HCT116 (cell line): ENCODE measurements at regions not wholly inside any gene's neighbourhood (a gene's known extent, or its start where the extent isn't known, plus 50 kb on each side); places are given as distances from the start of the nearest gene placed in this dataset.

Experiments used
- EZH2 ChIP-seq: fragments of 200-600 bp; sonication (generic); IDR thresholded peaks from 2 replicates; pipeline ENCODE4 v1.6.1; 2017; ENCODE audit warnings: antibody characterized with exemption, mixed run types
- EZH2phosphoT487 ChIP-seq: fragments of 200-600 bp; IDR thresholded peaks from 2 replicates; pipeline ENCODE4 v1.6.1; 2018; ENCODE audit warnings: antibody characterized with exemption, borderline replicate concordance
- POLR2A ChIP-seq: IDR thresholded peaks from 2 replicates; pipeline ENCODE4 v1.7.0; 2011; ENCODE audit warnings: borderline replicate concordance; ENCODE audit not compliant: insufficient read depth, insufficient read length; ENCODE audit errors: extremely low read depth
- SIN3A ChIP-seq: IDR thresholded peaks from 2 replicates; pipeline ENCODE4 v1.6.1; 2012; ENCODE audit warnings: low read depth
- TF ChIP-seq, protein P1 (sequence below), 3 experiments: fragments of 200-600 bp in 1 of 3; sonication (generic) in 1 of 3; IDR thresholded peaks in 2 of 3; conservative IDR thresholded peaks in 1 of 3; 2 replicates each; pipeline ENCODE4 v1.5.1; 2012 to 2017; ENCODE audit warnings: low read depth in 2 of 3, low read length in 2 of 3, antibody characterized with exemption in 1 of 3, borderline replicate concordance in 1 of 3, control low read depth in 1 of 3, mild to moderate bottlenecking in 1 of 3, mixed read lengths in 1 of 3, mixed run types in 1 of 3, moderate library complexity in 1 of 3; ENCODE audit not compliant: insufficient read depth in 1 of 3
- TF ChIP-seq, protein P2 (sequence below): IDR thresholded peaks from 2 replicates; pipeline ENCODE4 v1.6.1; 2011; ENCODE audit warnings: mild to moderate bottlenecking, low read length, moderate library complexity; ENCODE audit not compliant: insufficient replicate concordance; ENCODE audit errors: extremely low read depth

DNA sequence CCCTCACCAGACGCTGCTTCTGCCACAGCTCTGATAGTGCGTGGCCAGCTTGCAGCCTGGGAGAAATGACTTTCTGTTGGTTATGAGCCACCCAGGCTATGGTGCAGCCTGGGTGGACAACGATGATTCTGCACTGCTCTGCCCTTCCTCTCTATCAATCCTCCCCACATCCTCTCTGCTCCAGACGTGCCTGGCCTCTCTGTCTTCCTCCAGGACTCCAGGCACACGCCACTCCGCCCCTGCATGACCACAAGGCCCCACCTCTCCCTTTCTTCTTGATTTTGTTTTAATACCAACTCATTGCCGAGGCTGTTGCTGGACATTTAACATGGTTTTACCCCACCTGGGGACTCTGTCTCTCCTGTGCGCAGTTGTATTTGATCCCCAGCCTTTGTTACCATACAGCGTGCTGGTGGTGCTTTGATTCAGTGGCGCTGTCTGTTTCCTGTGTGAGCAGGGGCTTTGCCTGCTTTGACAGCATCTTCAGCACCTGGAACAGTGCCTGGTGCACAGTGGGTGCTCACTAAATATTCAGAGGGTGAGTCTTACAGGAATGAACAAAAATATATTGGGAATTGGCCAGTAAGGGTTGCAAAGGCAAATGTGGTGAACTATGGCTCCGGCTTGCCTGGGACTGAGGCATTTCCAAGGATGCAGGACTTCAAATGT, 280.9 kb downstream of the CDH26 start:
- TF ChIP-seq EZH2phosphoT487 (no peak), SIN3A (no peak), POLR2A (no peak), EZH2 (no peak)
- TF ChIP-seq, protein P1, sequence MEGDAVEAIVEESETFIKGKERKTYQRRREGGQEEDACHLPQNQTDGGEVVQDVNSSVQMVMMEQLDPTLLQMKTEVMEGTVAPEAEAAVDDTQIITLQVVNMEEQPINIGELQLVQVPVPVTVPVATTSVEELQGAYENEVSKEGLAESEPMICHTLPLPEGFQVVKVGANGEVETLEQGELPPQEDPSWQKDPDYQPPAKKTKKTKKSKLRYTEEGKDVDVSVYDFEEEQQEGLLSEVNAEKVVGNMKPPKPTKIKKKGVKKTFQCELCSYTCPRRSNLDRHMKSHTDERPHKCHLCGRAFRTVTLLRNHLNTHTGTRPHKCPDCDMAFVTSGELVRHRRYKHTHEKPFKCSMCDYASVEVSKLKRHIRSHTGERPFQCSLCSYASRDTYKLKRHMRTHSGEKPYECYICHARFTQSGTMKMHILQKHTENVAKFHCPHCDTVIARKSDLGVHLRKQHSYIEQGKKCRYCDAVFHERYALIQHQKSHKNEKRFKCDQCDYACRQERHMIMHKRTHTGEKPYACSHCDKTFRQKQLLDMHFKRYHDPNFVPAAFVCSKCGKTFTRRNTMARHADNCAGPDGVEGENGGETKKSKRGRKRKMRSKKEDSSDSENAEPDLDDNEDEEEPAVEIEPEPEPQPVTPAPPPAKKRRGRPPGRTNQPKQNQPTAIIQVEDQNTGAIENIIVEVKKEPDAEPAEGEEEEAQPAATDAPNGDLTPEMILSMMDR (IDR thresholded peaks at IDR 0.05 in 2 of 3, conservative IDR thresholded peaks at IDR 0.05 in 1 of 3; ENCODE audit: borderline replicate concordance in 1 of 3, insufficient read depth in 1 of 3, low read depth in 2 of 3, low read length in 2 of 3) = no peak
- TF ChIP-seq, protein P2, sequence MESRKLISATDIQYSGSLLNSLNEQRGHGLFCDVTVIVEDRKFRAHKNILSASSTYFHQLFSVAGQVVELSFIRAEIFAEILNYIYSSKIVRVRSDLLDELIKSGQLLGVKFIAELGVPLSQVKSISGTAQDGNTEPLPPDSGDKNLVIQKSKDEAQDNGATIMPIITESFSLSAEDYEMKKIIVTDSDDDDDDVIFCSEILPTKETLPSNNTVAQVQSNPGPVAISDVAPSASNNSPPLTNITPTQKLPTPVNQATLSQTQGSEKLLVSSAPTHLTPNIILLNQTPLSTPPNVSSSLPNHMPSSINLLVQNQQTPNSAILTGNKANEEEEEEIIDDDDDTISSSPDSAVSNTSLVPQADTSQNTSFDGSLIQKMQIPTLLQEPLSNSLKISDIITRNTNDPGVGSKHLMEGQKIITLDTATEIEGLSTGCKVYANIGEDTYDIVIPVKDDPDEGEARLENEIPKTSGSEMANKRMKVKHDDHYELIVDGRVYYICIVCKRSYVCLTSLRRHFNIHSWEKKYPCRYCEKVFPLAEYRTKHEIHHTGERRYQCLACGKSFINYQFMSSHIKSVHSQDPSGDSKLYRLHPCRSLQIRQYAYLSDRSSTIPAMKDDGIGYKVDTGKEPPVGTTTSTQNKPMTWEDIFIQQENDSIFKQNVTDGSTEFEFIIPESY = no peak
